HEK293T (cell line): ENCODE measurements at regions not wholly inside any gene's neighbourhood (a gene's known extent, or its start where the extent isn't known, plus 50 kb on each side); places are given as distances from the start of the nearest gene placed in this dataset.

Source experiments
- BHLHE40 ChIP-seq: fragments of 450-650 bp; IDR thresholded peaks from 2 replicates; pipeline ENCODE4 v1.6.1; 2016; ENCODE audit warnings: mild to moderate bottlenecking, moderate library complexity, borderline replicate concordance
- ELF4 ChIP-seq: fragments of 450-650 bp; IDR thresholded peaks from 2 replicates; pipeline ENCODE4 v1.6.1; 2017; ENCODE audit warnings: antibody characterized with exemption
- FOXA1 ChIP-seq: fragments of 450-650 bp; IDR thresholded peaks from 2 replicates; pipeline ENCODE4 v1.6.1; 2016; ENCODE audit warnings: mild to moderate bottlenecking
- L3MBTL2 ChIP-seq: fragments of 450-650 bp; conservative IDR thresholded peaks from 2 replicates; pipeline ENCODE4 v1.6.1; 2016; ENCODE audit warnings: mild to moderate bottlenecking
- NFRKB ChIP-seq: fragments of 450-650 bp; IDR thresholded peaks from 2 replicates; pipeline ENCODE4 v1.6.1; 2016; ENCODE audit warnings: mild to moderate bottlenecking, moderate library complexity
- SP1 ChIP-seq: fragments of 450-650 bp; IDR thresholded peaks from 2 replicates; pipeline ENCODE4 v1.6.1; 2017
- SUZ12 ChIP-seq: fragments of 450-650 bp; IDR thresholded peaks from 2 replicates; pipeline ENCODE4 v1.6.1; 2016; ENCODE audit warnings: mild to moderate bottlenecking
- TARDBP ChIP-seq: fragments of 450-650 bp; IDR thresholded peaks from 2 replicates; pipeline ENCODE4 v1.6.1; 2016

GRCh38 chr3:79871656-79872055, 103.9 kb upstream of the ROBO1 start:
- no peak for TF ChIP-seq NFRKB
- no peak for TF ChIP-seq ELF4
- no peak for TF ChIP-seq SUZ12
- TF ChIP-seq TARDBP, result no peak
- no peak for TF ChIP-seq FOXA1
- no peak for TF ChIP-seq SP1
- no peak for TF ChIP-seq BHLHE40
- TF ChIP-seq L3MBTL2, result no peak
